SKM-1 (cell line): ENCODE measurements at regions not wholly inside any gene's neighbourhood (a gene's known extent, or its start where the extent isn't known, plus 50 kb on each side); places are given as distances from the start of the nearest gene placed in this dataset.
"Not testable (repeated sequence)": the region's sequence is repeated elsewhere in the genome, so short reads cannot be mapped to it uniquely, and the experiment has no call there.

ENCODE experiments used
- DNase-seq: peaks from one replicate; lab custom pipeline; 2025; ENCODE audit not compliant: unreplicated experiment; lab: John Stamatoyannopoulos, UW

- DNase-seq, result no peak
Observed at GRCh38 chr6:81625216-81625615, 127.3 kb downstream of the TENT5A start.

- no peak for DNase-seq
Observed at GRCh38 chr6:81624453-81624852, 128.0 kb downstream of the TENT5A start.

GRCh38 chr6:81623106-81623759, 129.2 kb downstream of the TENT5A start:
- no peak for DNase-seq

- DNase-seq, result no peak
Observed at GRCh38 chr6:81621816-81622395, 130.6 kb downstream of the TENT5A start.

- no peak for DNase-seq
Observed at GRCh38 chr6:81614292-81614691, 138.2 kb downstream of the TENT5A start.

GRCh38 chr6:81613606-81614005, 138.9 kb downstream of the TENT5A start:
- DNase-seq, result no peak

GRCh38 chr6:81612136-81612535, 140.3 kb downstream of the TENT5A start:
- DNase-seq, result no peak

GRCh38 chr6:81609736-81610135, 142.7 kb downstream of the TENT5A start:
- DNase-seq, result no peak

- DNase-seq, result no peak
Observed at GRCh38 chr6:81608776-81609175, 143.7 kb downstream of the TENT5A start.

GRCh38 chr6:81606965-81607381, 145.5 kb downstream of the TENT5A start:
- DNase-seq, result no peak

GRCh38 chr6:81605526-81605925, 147.0 kb downstream of the TENT5A start:
- DNase-seq, result no peak

GRCh38 chr6:81601918-81602317, 150.6 kb downstream of the TENT5A start:
- no peak for DNase-seq

GRCh38 chr6:81600488-81600887, 152.0 kb downstream of the TENT5A start:
- DNase-seq, result not testable (repeated sequence)

GRCh38 chr6:81594501-81594900, 158.0 kb downstream of the TENT5A start:
- no peak for DNase-seq

GRCh38 chr6:81590314-81590691, 162.2 kb downstream of the TENT5A start:
- DNase-seq, result no peak

- no peak for DNase-seq
Observed at GRCh38 chr6:81589465-81590313, 162.8 kb downstream of the TENT5A start.

- DNase-seq, result not testable (repeated sequence)
Observed at GRCh38 chr6:81585686-81586085, 166.8 kb downstream of the TENT5A start.

- not testable (repeated sequence) for DNase-seq
Observed at GRCh38 chr6:81584156-81584555, 168.3 kb downstream of the TENT5A start.

- DNase-seq, result no peak
Observed at GRCh38 chr6:81575442-81575841, 177.0 kb downstream of the TENT5A start.

- no peak for DNase-seq
Observed at GRCh38 chr6:81572020-81572419, 180.5 kb downstream of the TENT5A start.

- no peak for DNase-seq
Observed at GRCh38 chr6:81570681-81571080, 181.8 kb downstream of the TENT5A start.

- no peak for DNase-seq
Observed at GRCh38 chr6:81568973-81569372, 183.5 kb downstream of the TENT5A start.
